HEK293 (cell line): ENCODE measurements at regions not wholly inside any gene's neighbourhood (a gene's known extent, or its start where the extent isn't known, plus 50 kb on each side); places are given as distances from the start of the nearest gene placed in this dataset.

Experiments
- ATF2 ChIP-seq: fragments of 450-650 bp; formaldehyde crosslinking; IDR thresholded peaks from 2 replicates; pipeline ENCODE4 v1.5.1; 2016; ENCODE audit warnings: missing biosample characterization, missing genetic modification characterization, low read depth
- ELK4 ChIP-seq: IDR thresholded peaks from 2 replicates; pipeline ENCODE4 v1.6.1; 2011; ENCODE audit warnings: mild to moderate bottlenecking, low read depth, low read length, borderline replicate concordance
- GLIS2 ChIP-seq: fragments of 450-650 bp; formaldehyde crosslinking; IDR thresholded peaks from 2 replicates; pipeline ENCODE4 v1.5.1; 2016; ENCODE audit warnings: missing biosample characterization, missing genetic modification characterization
- OSR2 ChIP-seq: fragments of 450-650 bp; formaldehyde crosslinking; IDR thresholded peaks from 2 replicates; pipeline ENCODE4 v1.5.1; 2016; ENCODE audit warnings: missing biosample characterization, missing genetic modification characterization
- PBX3 ChIP-seq: sonication (generic); formaldehyde crosslinking; IDR thresholded peaks from 2 replicates; pipeline ENCODE4 v1.8.1; 2022; ENCODE audit warnings: mild to moderate bottlenecking, moderate library complexity, missing genetic modification reagents
- RBAK ChIP-seq: fragments of 450-650 bp; formaldehyde crosslinking; IDR thresholded peaks from 2 replicates; pipeline ENCODE4 v1.5.1; 2016; ENCODE audit warnings: missing biosample characterization, missing genetic modification characterization
- SCRT2 ChIP-seq: fragments of 450-650 bp; formaldehyde crosslinking; IDR thresholded peaks from 2 replicates; pipeline ENCODE4 v1.5.1; 2016; ENCODE audit warnings: missing biosample characterization, missing genetic modification characterization
- TCF7L2 ChIP-seq: IDR thresholded peaks from 2 replicates; pipeline ENCODE4 v1.6.1; 2011; ENCODE audit warnings: low read depth, mild to moderate bottlenecking, inconsistent platforms, low read length, moderate library complexity, borderline replicate concordance
- WT1 ChIP-seq: fragments of 450-650 bp; formaldehyde crosslinking; IDR thresholded peaks from 2 replicates; pipeline ENCODE4 v1.5.1; 2016; ENCODE audit warnings: missing biosample characterization, missing genetic modification characterization
- YY1 ChIP-seq: fragments of 450-650 bp; formaldehyde crosslinking; IDR thresholded peaks from 2 replicates; pipeline ENCODE4 v1.5.1; 2018; ENCODE audit warnings: missing biosample characterization, missing genetic modification characterization
- ZBTB11 ChIP-seq: fragments of 450-650 bp; formaldehyde crosslinking; conservative IDR thresholded peaks from 2 replicates; pipeline ENCODE4 v1.5.1; 2016; ENCODE audit warnings: low read depth, missing biosample characterization, missing genetic modification characterization
- ZBTB20 ChIP-seq: fragments of 450-650 bp; formaldehyde crosslinking; IDR thresholded peaks from 2 replicates; pipeline ENCODE4 v1.5.1; 2016; ENCODE audit warnings: missing biosample characterization, missing genetic modification characterization
- ZEB2 ChIP-seq: fragments of 450-650 bp; formaldehyde crosslinking; IDR thresholded peaks from 2 replicates; pipeline ENCODE4 v1.5.1; 2016; ENCODE audit warnings: missing biosample characterization, missing genetic modification characterization
- ZNF121 ChIP-seq: fragments of 450-650 bp; formaldehyde crosslinking; IDR thresholded peaks from 2 replicates; pipeline ENCODE4 v1.5.1; 2016; ENCODE audit warnings: missing biosample characterization, missing genetic modification characterization
- ZNF146 ChIP-seq: fragments of 450-650 bp; formaldehyde crosslinking; IDR thresholded peaks from 2 replicates; pipeline ENCODE4 v1.5.1; 2016; ENCODE audit warnings: missing biosample characterization, missing genetic modification characterization
- ZNF18 ChIP-seq: fragments of 450-650 bp; formaldehyde crosslinking; IDR thresholded peaks from 2 replicates; pipeline ENCODE4 v1.5.1; 2016; ENCODE audit warnings: missing biosample characterization, missing genetic modification characterization
- ZNF2 ChIP-seq: fragments of 450-650 bp; formaldehyde crosslinking; IDR thresholded peaks from 2 replicates; pipeline ENCODE4 v1.5.1; 2016; ENCODE audit warnings: missing biosample characterization, missing genetic modification characterization
- ZNF202 ChIP-seq: fragments of 450-650 bp; formaldehyde crosslinking; IDR thresholded peaks from 2 replicates; pipeline ENCODE4 v1.5.1; 2016; ENCODE audit warnings: missing biosample characterization, missing genetic modification characterization, borderline replicate concordance
- ZNF221 ChIP-seq: fragments of 450-650 bp; formaldehyde crosslinking; IDR thresholded peaks from 2 replicates; pipeline ENCODE4 v1.5.1; 2017; ENCODE audit warnings: missing biosample characterization, missing genetic modification characterization, borderline replicate concordance
- ZNF24 ChIP-seq: fragments of 450-650 bp; formaldehyde crosslinking; IDR thresholded peaks from 2 replicates; pipeline ENCODE4 v1.5.1; 2016; ENCODE audit warnings: missing biosample characterization, missing genetic modification characterization
- ZNF324 ChIP-seq: fragments of 450-650 bp; formaldehyde crosslinking; IDR thresholded peaks from 2 replicates; pipeline ENCODE4 v1.5.1; 2016; ENCODE audit warnings: missing biosample characterization, missing genetic modification characterization
- ZNF341 ChIP-seq: fragments of 450-650 bp; formaldehyde crosslinking; IDR thresholded peaks from 2 replicates; pipeline ENCODE4; 2016; ENCODE audit warnings: low read depth, missing biosample characterization, missing genetic modification characterization
- ZNF354C ChIP-seq: fragments of 450-650 bp; formaldehyde crosslinking; IDR thresholded peaks from 2 replicates; pipeline ENCODE4 v1.5.1; 2016; ENCODE audit warnings: missing biosample characterization, missing genetic modification characterization, low read depth, borderline replicate concordance
- ZNF423 ChIP-seq: fragments of 450-650 bp; formaldehyde crosslinking; IDR thresholded peaks from 2 replicates; pipeline ENCODE4 v1.5.1; 2016; ENCODE audit warnings: missing biosample characterization, missing genetic modification characterization
- ZNF621 ChIP-seq: fragments of 450-650 bp; formaldehyde crosslinking; IDR thresholded peaks from 2 replicates; pipeline ENCODE4 v1.5.1; 2017; ENCODE audit warnings: missing biosample characterization, missing genetic modification characterization
- ZNF670 ChIP-seq: fragments of 450-650 bp; formaldehyde crosslinking; IDR thresholded peaks from 2 replicates; pipeline ENCODE4 v1.5.1; 2016; ENCODE audit warnings: missing biosample characterization, missing genetic modification characterization, low read depth
- ZNF747 ChIP-seq: fragments of 450-650 bp; formaldehyde crosslinking; IDR thresholded peaks from 2 replicates; pipeline ENCODE4 v1.5.1; 2016; ENCODE audit warnings: missing biosample characterization, missing genetic modification characterization
- ZNF76 ChIP-seq: fragments of 450-650 bp; formaldehyde crosslinking; IDR thresholded peaks from 2 replicates; pipeline ENCODE4; 2016; ENCODE audit warnings: low read depth, missing biosample characterization, missing genetic modification characterization, borderline replicate concordance
- ZNF768 ChIP-seq: fragments of 450-650 bp; formaldehyde crosslinking; IDR thresholded peaks from 2 replicates; pipeline ENCODE4 v1.5.1; 2018; ENCODE audit warnings: missing biosample characterization, mild to moderate bottlenecking, missing genetic modification characterization
- ZNF776 ChIP-seq: fragments of 450-650 bp; formaldehyde crosslinking; IDR thresholded peaks from 2 replicates; pipeline ENCODE4 v1.5.0; 2017; ENCODE audit warnings: missing biosample characterization, missing genetic modification characterization, borderline replicate concordance
- ZNF785 ChIP-seq: fragments of 450-650 bp; formaldehyde crosslinking; IDR thresholded peaks from 2 replicates; pipeline ENCODE4 v1.5.1; 2016; ENCODE audit warnings: missing biosample characterization, missing genetic modification characterization
- ZNF843 ChIP-seq: fragments of 450-650 bp; formaldehyde crosslinking; IDR thresholded peaks from 2 replicates; pipeline ENCODE4 v1.5.1; 2016; ENCODE audit warnings: missing biosample characterization, missing genetic modification characterization
- ZSCAN23 ChIP-seq: fragments of 450-650 bp; formaldehyde crosslinking; IDR thresholded peaks from 2 replicates; pipeline ENCODE4 v1.5.1; 2016; ENCODE audit warnings: missing biosample characterization, missing genetic modification characterization

GRCh38 chr16:86051368-86052114 is 152.6 kb downstream of the IRF8 start (continued):
- no peak for TF ChIP-seq ZNF785 (tag by site-specific recombination)
- no peak for TF ChIP-seq ZNF202 (tag by site-specific recombination)
- TF ChIP-seq ZNF2: 0 out of 2 replicates have a peak, but pooled peaks have one; percentile 27
- TF ChIP-seq PBX3 (CRISPR knock-in tag): no peak
- no peak for TF ChIP-seq TCF7L2
- TF ChIP-seq ZNF24 (tag by site-specific recombination): no peak
- TF ChIP-seq SCRT2: peak; percentile 91
- TF ChIP-seq ZSCAN23 (tag by site-specific recombination): no peak
- no peak for TF ChIP-seq ZNF621 (tag by site-specific recombination)
- TF ChIP-seq ZNF776 (tag by site-specific recombination): no peak
- no peak for TF ChIP-seq ZNF76 (tag by site-specific recombination)
- peak; percentile 72 for TF ChIP-seq ZNF341 (tag by site-specific recombination)
- no peak; the same call in 1 of the 2 replicates for TF ChIP-seq ZNF843 (tag by site-specific recombination)
- TF ChIP-seq ZNF324: no peak
- peak; percentile 35; the same call in 1 of the 2 replicates for TF ChIP-seq ZBTB20 (tag by site-specific recombination)
- TF ChIP-seq ZBTB11 (tag by site-specific recombination): no peak
- TF ChIP-seq ZNF121 (tag by site-specific recombination): no peak
- peak; percentile 76 for TF ChIP-seq WT1 (tag by site-specific recombination)
- TF ChIP-seq RBAK: no peak
- peak; percentile 64; the same call in 1 of the 2 replicates for TF ChIP-seq ZEB2 (tag by site-specific recombination)
- no peak for TF ChIP-seq ZNF423 (tag by site-specific recombination)
- TF ChIP-seq ZNF221 (tag by site-specific recombination): no peak
- TF ChIP-seq ZNF146: no peak
- TF ChIP-seq ZNF768 (tag by site-specific recombination): no peak
- no peak for TF ChIP-seq ELK4
- no peak for TF ChIP-seq ZNF670 (tag by site-specific recombination)
- no peak for TF ChIP-seq ZNF354C (tag by site-specific recombination)
- no peak for TF ChIP-seq ZNF747 (tag by site-specific recombination)
- TF ChIP-seq GLIS2: no peak
- TF ChIP-seq ATF2: 0 out of 2 replicates have a peak, but pooled peaks have one; percentile 32
- TF ChIP-seq OSR2 (tag by site-specific recombination): peak; percentile 71
- no peak for TF ChIP-seq ZNF18 (tag by site-specific recombination)
- no peak for TF ChIP-seq YY1 (tag by site-specific recombination)
